SK-N-SH treated with all-trans-retinoic acid at 6 μM for 48 hours (cell line): ENCODE measurements at regions not wholly inside any gene's neighbourhood (a gene's known extent, or its start where the extent isn't known, plus 50 kb on each side); places are given as distances from the start of the nearest gene placed in this dataset.

Experiments
- ARNTL ChIP-seq: fragments of 450-650 bp; formaldehyde crosslinking; IDR thresholded peaks from 2 replicates; pipeline ENCODE4 v1.5.0; 2020; ENCODE audit warnings: low read depth, mild to moderate bottlenecking, moderate library complexity, borderline replicate concordance
- BACH2 ChIP-seq: fragments of 250-450 bp; sonication (Bioruptor Pico); IDR thresholded peaks from 2 replicates; pipeline ENCODE4 v1.9.0; 2021; ENCODE audit warnings: mild to moderate bottlenecking, borderline replicate concordance
- CSRNP3 ChIP-seq: fragments of 250-450 bp; sonication (Bioruptor Pico); IDR thresholded peaks from 2 replicates; pipeline ENCODE4 v1.5.1; 2021; ENCODE audit warnings: mild to moderate bottlenecking, moderate library complexity
- PATZ1 ChIP-seq: fragments of 250-450 bp; sonication (Bioruptor Pico); IDR thresholded peaks from 2 replicates; pipeline ENCODE4 v1.8.0; 2020; ENCODE audit warnings: mild to moderate bottlenecking, moderate library complexity, borderline replicate concordance
- RARB ChIP-seq: fragments of 250-450 bp; sonication (Bioruptor Pico); IDR thresholded peaks from 2 replicates; pipeline ENCODE4 v1.8.0; 2021; ENCODE audit warnings: mild to moderate bottlenecking, moderate library complexity
- SNAI2 ChIP-seq: fragments of 250-450 bp; sonication (Bioruptor Pico); IDR thresholded peaks from 2 replicates; pipeline ENCODE4 v1.5.0; 2020; ENCODE audit warnings: mild to moderate bottlenecking, moderate library complexity
- TCF4 ChIP-seq: fragments of 250-450 bp; sonication (Bioruptor Pico); IDR thresholded peaks from 2 replicates; pipeline ENCODE4 v1.8.0; 2021; ENCODE audit warnings: mild to moderate bottlenecking, moderate library complexity, borderline replicate concordance
- ZFP30 ChIP-seq: fragments of 450-650 bp; formaldehyde crosslinking; IDR thresholded peaks from 2 replicates; pipeline ENCODE4 v1.5.0; 2022; ENCODE audit warnings: mild to moderate bottlenecking, moderate library complexity
- ZNF565 ChIP-seq: fragments of 450-650 bp; formaldehyde crosslinking; conservative IDR thresholded peaks from 2 replicates; pipeline ENCODE4 v1.5.0; 2020; ENCODE audit warnings: low read depth, mild to moderate bottlenecking, moderate library complexity
- ZNF8 ChIP-seq: fragments of 450-650 bp; formaldehyde crosslinking; IDR thresholded peaks from 2 replicates; pipeline ENCODE4 v1.5.0; 2020; ENCODE audit warnings: mild to moderate bottlenecking, moderate library complexity

- TF ChIP-seq ARNTL (CRISPR knock-in tag), result no peak
- no peak for TF ChIP-seq TCF4
- TF ChIP-seq PATZ1, result no peak
- TF ChIP-seq ZFP30 (CRISPR knock-in tag), result no peak
- TF ChIP-seq CSRNP3 (CRISPR knock-in tag), result no peak
- no peak for TF ChIP-seq RARB (CRISPR knock-in tag)
- no peak for TF ChIP-seq BACH2 (CRISPR knock-in tag)
- no peak for TF ChIP-seq ZNF8 (CRISPR knock-in tag)
- no peak for TF ChIP-seq SNAI2 (CRISPR knock-in tag)
- no peak for TF ChIP-seq ZNF565 (CRISPR knock-in tag)
These were observed 129.6 kb upstream of the CACHD1 start for GRCh38 chr1:64340361-64340760.
